K562 (cell line): ENCODE measurements at regions not wholly inside any gene's neighbourhood (a gene's known extent, or its start where the extent isn't known, plus 50 kb on each side); places are given as distances from the start of the nearest gene placed in this dataset.

ENCODE experiments used
- CCAR2 ChIP-seq: fragments of 200-400 bp; formaldehyde crosslinking; IDR thresholded peaks from 2 replicates; pipeline ENCODE4 v1.6.1; 2017; ENCODE audit warnings: mild to moderate bottlenecking, low read depth, low read length
- ESRRB ChIP-seq: fragments of 250-450 bp; sonication (Bioruptor Pico); IDR thresholded peaks from 2 replicates; pipeline ENCODE4 v1.5.0; 2020; ENCODE audit warnings: mild to moderate bottlenecking, moderate library complexity, borderline replicate concordance
- ETV6 ChIP-seq, 3 experiments: fragments of 150-350 bp in 1 of 3; sonication (generic) in 1 of 3; formaldehyde crosslinking in 1 of 3; IDR thresholded peaks; 2 replicates each; pipeline versions ENCODE4 v1.6.1 to v1.8.0; 2014 to 2022; ENCODE audit warnings: borderline replicate concordance in 2 of 3, low read depth in 2 of 3, antibody characterized with exemption in 1 of 3, low read length in 1 of 3, mild to moderate bottlenecking in 1 of 3, missing genetic modification reagents in 1 of 3
- EWSR1 ChIP-seq: fragments of 450-650 bp; IDR thresholded peaks from 2 replicates; pipeline ENCODE4 v1.6.1; 2018; ENCODE audit warnings: borderline replicate concordance, mild to moderate bottlenecking, low read depth, moderate library complexity; ENCODE audit not compliant: partially characterized antibody
- FOXP1 ChIP-seq: sonication (generic); formaldehyde crosslinking; IDR thresholded peaks from 2 replicates; pipeline ENCODE4 v1.8.0; 2022; ENCODE audit warnings: mild to moderate bottlenecking, missing genetic modification reagents
- GTF2F1 ChIP-seq: IDR thresholded peaks from 2 replicates; pipeline ENCODE4 v1.6.1; 2011; ENCODE audit warnings: low read depth, low read length, improper control_type of control experiment
- MAZ ChIP-seq, 2 experiments: fragments of 450-650 bp in 1 of 2; sonication (generic) in 1 of 2; formaldehyde crosslinking; IDR thresholded peaks in 1 of 2; conservative IDR thresholded peaks in 1 of 2; 2 replicates each; pipeline versions ENCODE4 v1.4.0 to v1.5.0; 2020; ENCODE audit warnings: mild to moderate bottlenecking in 1 of 2, missing genetic modification reagents in 1 of 2
- SAP30 ChIP-seq: fragments of 200-600 bp; sonication (generic); IDR thresholded peaks from 2 replicates; pipeline ENCODE4 v1.6.1; 2012; ENCODE audit warnings: borderline replicate concordance, low read depth, mild to moderate bottlenecking, moderate library complexity, low read length, control low read depth, inconsistent platforms; ENCODE audit not compliant: insufficient read depth, poor library complexity, severe bottlenecking
- THAP7 ChIP-seq: fragments of 250-450 bp; sonication (Bioruptor Pico); IDR thresholded peaks from 2 replicates; pipeline ENCODE4 v1.5.0; 2021
- TRIM25 ChIP-seq: fragments of 450-650 bp; IDR thresholded peaks from 2 replicates; pipeline ENCODE4 v1.7.0; 2016; ENCODE audit warnings: borderline replicate concordance
- ZNF407 ChIP-seq: fragments of 450-650 bp; IDR thresholded peaks from 2 replicates; pipeline ENCODE4 v1.6.1; 2016; ENCODE audit warnings: low read depth
- ZNF444 ChIP-seq: fragments of 250-450 bp; sonication (Bioruptor Pico); IDR thresholded peaks from 2 replicates; pipeline ENCODE4 v1.4.0; 2020; ENCODE audit warnings: mild to moderate bottlenecking, moderate library complexity

GRCh38 chr4:108529984-108530905 is 90.1 kb upstream of the RPL34 start (continued):
- TF ChIP-seq ZNF407 = no peak
- TF ChIP-seq ESRRB (CRISPR knock-in tag) = no peak
- no peak for TF ChIP-seq TRIM25
- TF ChIP-seq ZNF444 (CRISPR knock-in tag) = no peak
- no peak for TF ChIP-seq EWSR1
- TF ChIP-seq GTF2F1 = no peak
- no peak for TF ChIP-seq CCAR2
- no peak for TF ChIP-seq FOXP1
- no peak for TF ChIP-seq MAZ (CRISPR knock-in tag; conservative IDR thresholded peaks at IDR 0.05 in 1 of 2, IDR thresholded peaks at IDR 0.05 in 1 of 2)
- no peak for TF ChIP-seq THAP7 (CRISPR knock-in tag)
- no peak for TF ChIP-seq SAP30
- no peak for TF ChIP-seq ETV6 (IDR thresholded peaks at IDR 0.05; ENCODE audit: borderline replicate concordance in 1 of 2, low read depth in 2 of 2, low read length in 1 of 2)
- no peak for TF ChIP-seq ETV6 (CRISPR knock-in tag; IDR thresholded peaks at IDR 0.05; ENCODE audit: borderline replicate concordance)
